Body of pancreas (tissue), 4 donors: ENCODE measurements at regions not wholly inside any gene's neighbourhood (a gene's known extent, or its start where the extent isn't known, plus 50 kb on each side); places are given as distances from the start of the nearest gene placed in this dataset.
A peak's percentile ranks its signal among the peaks of the same experiment; 100 is the strongest.

Source experiments
- ATAC-seq: fragments of 150-250 bp; one replicate; pipeline ENCODE4 v1.9.1; 2016
- DNase-seq, 4 donors: peaks; one replicate each; pipeline ENCODE4 v3.0.0-alpha.2; 2019
- H3K27ac ChIP-seq, 4 donors: fragments of 200-600 bp; sonication (generic); 1 replicate in 3 of 4; 2 replicates in 1 of 4; pipeline versions ENCODE4 v1.5.1 to v1.6.1; 2016 to 2019; ENCODE audit warnings: mild to moderate bottlenecking in 1 of 4, mixed read lengths in 1 of 4, moderate library complexity in 1 of 4
- H3K27me3 ChIP-seq, 2 donors: fragments of 200-600 bp; sonication (generic); one replicate each; pipeline ENCODE4 v1.6.0; 2016; ENCODE audit warnings: mild to moderate bottlenecking in 1 of 2
- H3K36me3 ChIP-seq, 2 donors: fragments of 200-600 bp; sonication (generic); replicated peaks in 1 of 2; 2 replicates each; pipeline ENCODE4 v1.5.1; 2016; ENCODE audit warnings: low read depth in 2 of 2; ENCODE audit not compliant: insufficient read depth in 1 of 2
- H3K4me1 ChIP-seq: fragments of 200-600 bp; sonication (generic); one replicate; pipeline ENCODE4 v1.6.0; 2016
- H3K4me3 ChIP-seq, 2 donors: fragments of 200-600 bp; sonication (generic); 1 replicate in 1 of 2; 2 replicates in 1 of 2; pipeline ENCODE4 v1.5.1; 2016 to 2019
- H3K9me3 ChIP-seq, 3 donors: fragments of 200-600 bp; sonication (generic); 1 replicate in 2 of 3; 2 replicates in 1 of 3; pipeline ENCODE4 v1.5.1; 2016
- CTCF ChIP-seq, 7 experiments: fragments of 450-650 bp in 4 of 7; fragments of 200-600 bp in 3 of 7; sonication (generic) in 3 of 7; IDR thresholded peaks; one replicate each; pipeline ENCODE4 v1.5.1; 2016 to 2019; ENCODE audit warnings: antibody characterized with exemption in 7 of 7
- POLR2A ChIP-seq, 3 donors: fragments of 450-650 bp; IDR thresholded peaks; one replicate each; pipeline ENCODE4 v1.6.1; 2016; ENCODE audit warnings: antibody characterized with exemption in 3 of 3, mild to moderate bottlenecking in 2 of 3
- WGBS, 2 donors: methylation state at CpG; one replicate each; pipeline ENCODE4 v1.1.5; 2017; 5-methylcytosine and 5-hydroxymethylcytosine counted together
- intact Hi-C: fragments of 100-400 bp; cut with DNase I; formaldehyde crosslinking; loops from one replicate; pipeline ENCODE4 v1.15.1; 2023

- no peaks in the 10 kb centered on the region for H3K9me3 ChIP-seq
- 49 to 56% methylated on average over 3 of the region's 3 CpGs for WGBS, 2 donors
- no peak for TF ChIP-seq CTCF (IDR thresholded peaks at IDR 0.05)
- no peak for TF ChIP-seq POLR2A (IDR thresholded peaks at IDR 0.05)
- ATAC-seq (no peak), DNase-seq (no peak)
- H3K27me3 ChIP-seq: no peaks in the 10 kb centered on the region
- no peaks in the 10 kb centered on the region for H3K36me3 ChIP-seq
- H3K4me3 ChIP-seq: no peak overlapping the region
- intact Hi-C loops: no loop called here
- no peaks in the 10 kb centered on the region for H3K4me1 ChIP-seq
- H3K27ac ChIP-seq: no peak overlapping the region
Observed at GRCh38 chr5:4627131-4627530, 513.0 kb upstream of the ADAMTS16 start.

GRCh38 chr5:4627929-4628328 lies 512.2 kb upstream of the ADAMTS16 start:
- Histone ChIP-seq H3K4me1 (no peaks in the 10 kb centered on the region), H3K9me3 (no peaks in the 10 kb centered on the region), H3K27ac (no peak overlapping the region), H3K27me3 (no peaks in the 10 kb centered on the region), H3K4me3 (no peak overlapping the region), H3K36me3 (no peaks in the 10 kb centered on the region)
- DNase-seq (no peak), ATAC-seq (no peak)
- TF ChIP-seq POLR2A (IDR thresholded peaks at IDR 0.05) (no peak), CTCF (IDR thresholded peaks at IDR 0.05) (no peak)
- intact Hi-C loops: no loop called here
- WGBS, 2 donors: 38 to 43% methylated on average over 9 of the region's 9 CpGs

- Histone ChIP-seq H3K4me3 (no peak overlapping the region), H3K9me3 (no peaks in the 10 kb centered on the region), H3K4me1 (no peaks in the 10 kb centered on the region), H3K27me3 (no peaks in the 10 kb centered on the region), H3K27ac (no peak overlapping the region), H3K36me3 (no peaks in the 10 kb centered on the region)
- DNase-seq (no peak), ATAC-seq (no peak)
- intact Hi-C loops: no loop called here
- WGBS, 2 donors: 62 to 70% methylated on average over 14 of the region's 14 CpGs
- TF ChIP-seq POLR2A (IDR thresholded peaks at IDR 0.05) (no peak), CTCF (IDR thresholded peaks at IDR 0.05) (no peak)
Observed at GRCh38 chr5:4628645-4629385, 511.3 kb upstream of the ADAMTS16 start.

GRCh38 chr5:4630031-4630430 lies 510.1 kb upstream of the ADAMTS16 start:
- WGBS, 2 donors: 30 to 48% methylated on average over 11 of the region's 11 CpGs
- no peak overlapping the region for H3K4me3 ChIP-seq
- H3K4me1 ChIP-seq: no peaks in the 10 kb centered on the region
- peak in 1 of 4 donors; percentile 13 for DNase-seq
- H3K9me3 ChIP-seq: no peaks in the 10 kb centered on the region
- no peak for ATAC-seq
- no peaks in the 10 kb centered on the region for H3K27me3 ChIP-seq
- H3K27ac ChIP-seq: no peak overlapping the region
- no peaks in the 10 kb centered on the region for H3K36me3 ChIP-seq
- TF ChIP-seq CTCF (IDR thresholded peaks at IDR 0.05): no peak
- no peak for TF ChIP-seq POLR2A (IDR thresholded peaks at IDR 0.05)
- intact Hi-C loops: no loop called here

- no peak overlapping the region for H3K4me3 ChIP-seq
- DNase-seq: no peak
- H3K9me3 ChIP-seq: no peaks in the 10 kb centered on the region
- no peaks in the 10 kb centered on the region for H3K4me1 ChIP-seq
- no peak overlapping the region for H3K27ac ChIP-seq
- H3K36me3 ChIP-seq: no peaks in the 10 kb centered on the region
- TF ChIP-seq CTCF (IDR thresholded peaks at IDR 0.05): no peak
- no peak for TF ChIP-seq POLR2A (IDR thresholded peaks at IDR 0.05)
- intact Hi-C loops: no loop called here
- no peak for ATAC-seq
- WGBS, 2 donors: 48 to 55% methylated on average over 2 of the region's 2 CpGs
- no peaks in the 10 kb centered on the region for H3K27me3 ChIP-seq
Observed at GRCh38 chr5:4634342-4634741, 505.8 kb upstream of the ADAMTS16 start.
